ENCODE measurements at regions not wholly inside any gene's neighbourhood (a gene's known extent, or its start where the extent isn't known, plus 50 kb on each side); places are given as distances from the start of the nearest gene placed in this dataset.

- Histone ChIP-seq H3K27me3 (ENCODE audit: insufficient read depth, low read depth) (peaks cover 3% of the 10 kb centered on the region; the same call in 1 of the 2 replicates), H3K4me2 (no peak overlapping the region), H3K4me1 (replicated peaks; ENCODE audit: insufficient read depth) (no peaks in the 10 kb centered on the region), H3F3A (ENCODE audit: insufficient read depth, low read depth) (no peaks in the 10 kb centered on the region), H3K4me3 (no peak overlapping the region), H3K79me2 (ENCODE audit: low read depth) (no peaks in the 10 kb centered on the region), H2AFZ (no peak overlapping the region), H4K20me1 (ENCODE audit: insufficient read depth) (no peaks in the 10 kb centered on the region), H3K27ac (no peak overlapping the region), H3K9me3 (ENCODE audit: insufficient read depth, low read depth) (no peaks in the 10 kb centered on the region), H3K36me3 (ENCODE audit: low read depth) (no peaks in the 10 kb centered on the region), H3K9me2 (ENCODE audit: insufficient read depth) (no peaks in the 10 kb centered on the region)
- TF ChIP-seq, protein P1, sequence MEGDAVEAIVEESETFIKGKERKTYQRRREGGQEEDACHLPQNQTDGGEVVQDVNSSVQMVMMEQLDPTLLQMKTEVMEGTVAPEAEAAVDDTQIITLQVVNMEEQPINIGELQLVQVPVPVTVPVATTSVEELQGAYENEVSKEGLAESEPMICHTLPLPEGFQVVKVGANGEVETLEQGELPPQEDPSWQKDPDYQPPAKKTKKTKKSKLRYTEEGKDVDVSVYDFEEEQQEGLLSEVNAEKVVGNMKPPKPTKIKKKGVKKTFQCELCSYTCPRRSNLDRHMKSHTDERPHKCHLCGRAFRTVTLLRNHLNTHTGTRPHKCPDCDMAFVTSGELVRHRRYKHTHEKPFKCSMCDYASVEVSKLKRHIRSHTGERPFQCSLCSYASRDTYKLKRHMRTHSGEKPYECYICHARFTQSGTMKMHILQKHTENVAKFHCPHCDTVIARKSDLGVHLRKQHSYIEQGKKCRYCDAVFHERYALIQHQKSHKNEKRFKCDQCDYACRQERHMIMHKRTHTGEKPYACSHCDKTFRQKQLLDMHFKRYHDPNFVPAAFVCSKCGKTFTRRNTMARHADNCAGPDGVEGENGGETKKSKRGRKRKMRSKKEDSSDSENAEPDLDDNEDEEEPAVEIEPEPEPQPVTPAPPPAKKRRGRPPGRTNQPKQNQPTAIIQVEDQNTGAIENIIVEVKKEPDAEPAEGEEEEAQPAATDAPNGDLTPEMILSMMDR (conservative IDR thresholded peaks at IDR 0.05), result no peak
- TF ChIP-seq EZH2 (IDR thresholded peaks at IDR 0.05; ENCODE audit: low read depth), result no peak
- CTCF ChIA-PET, result no interaction called here
- no TSS peak for BruUV-seq (replicated peaks)
- DNase-seq, result no peak
- intact Hi-C loops (cut with micrococcal nuclease; ENCODE audit: unreplicated experiment), result no loop called here
- POLR2A ChIA-PET (ENCODE audit: unreplicated experiment), result no interaction called here
Observed at GRCh38 chr13:22287343-22287920, 616.6 kb downstream of the FGF9 start.

- Histone ChIP-seq H3K79me2 (ENCODE audit: low read depth) (no peaks in the 10 kb centered on the region), H3K4me3 (no peak overlapping the region), H3K9me2 (ENCODE audit: insufficient read depth) (no peaks in the 10 kb centered on the region), H3K4me2 (no peak overlapping the region), H3K9me3 (ENCODE audit: insufficient read depth, low read depth) (no peaks in the 10 kb centered on the region), H3K27ac (no peak overlapping the region), H4K20me1 (ENCODE audit: insufficient read depth) (no peaks in the 10 kb centered on the region), H3K27me3 (ENCODE audit: insufficient read depth, low read depth) (peaks cover 3% of the 10 kb centered on the region; the same call in 1 of the 2 replicates), H2AFZ (no peak overlapping the region), H3F3A (ENCODE audit: insufficient read depth, low read depth) (no peaks in the 10 kb centered on the region), H3K36me3 (ENCODE audit: low read depth) (no peaks in the 10 kb centered on the region), H3K4me1 (replicated peaks; ENCODE audit: insufficient read depth) (no peaks in the 10 kb centered on the region)
- BruUV-seq (replicated peaks), result no TSS peak
- DNase-seq, result no peak
- no peak for TF ChIP-seq EZH2 (IDR thresholded peaks at IDR 0.05; ENCODE audit: low read depth)
- TF ChIP-seq, protein P1 (conservative IDR thresholded peaks at IDR 0.05), result no peak
- intact Hi-C loops (cut with micrococcal nuclease; ENCODE audit: unreplicated experiment), result no loop called here
- ChIA-PET CTCF (no interaction called here), POLR2A (ENCODE audit: unreplicated experiment) (no interaction called here)
Observed at GRCh38 chr13:22288496-22288895, 617.6 kb downstream of the FGF9 start.

- no peaks in the 10 kb centered on the region for H3K36me3 ChIP-seq (ENCODE audit: low read depth)
- intact Hi-C loops (cut with micrococcal nuclease; ENCODE audit: unreplicated experiment), result no loop called here
- BruUV-seq (replicated peaks), result no TSS peak
- H3K9me2 ChIP-seq (ENCODE audit: insufficient read depth), result no peaks in the 10 kb centered on the region
- POLR2A ChIA-PET (ENCODE audit: unreplicated experiment), result no interaction called here
- H3K4me2 ChIP-seq, result no peak overlapping the region
- no peaks in the 10 kb centered on the region for H3F3A ChIP-seq (ENCODE audit: insufficient read depth, low read depth)
- H2AFZ ChIP-seq, result no peak overlapping the region
- peaks cover 3% of the 10 kb centered on the region; the same call in 1 of the 2 replicates for H3K27me3 ChIP-seq (ENCODE audit: insufficient read depth, low read depth)
- no peak overlapping the region for H3K27ac ChIP-seq
- no peak for DNase-seq
- no peaks in the 10 kb centered on the region for H4K20me1 ChIP-seq (ENCODE audit: insufficient read depth)
- TF ChIP-seq, protein P1 (conservative IDR thresholded peaks at IDR 0.05), result no peak
- no peak for TF ChIP-seq EZH2 (IDR thresholded peaks at IDR 0.05; ENCODE audit: low read depth)
- no peaks in the 10 kb centered on the region for H3K9me3 ChIP-seq (ENCODE audit: insufficient read depth, low read depth)
- H3K4me3 ChIP-seq, result no peak overlapping the region
- CTCF ChIA-PET, result no interaction called here
- no peaks in the 10 kb centered on the region for H3K4me1 ChIP-seq (replicated peaks; ENCODE audit: insufficient read depth)
- H3K79me2 ChIP-seq (ENCODE audit: low read depth), result no peaks in the 10 kb centered on the region
Observed at GRCh38 chr13:22289711-22290110, 618.8 kb downstream of the FGF9 start.
